ENCODE measurements at regions not wholly inside any gene's neighbourhood (a gene's known extent, or its start where the extent isn't known, plus 50 kb on each side); places are given as distances from the start of the nearest gene placed in this dataset.

DNA sequence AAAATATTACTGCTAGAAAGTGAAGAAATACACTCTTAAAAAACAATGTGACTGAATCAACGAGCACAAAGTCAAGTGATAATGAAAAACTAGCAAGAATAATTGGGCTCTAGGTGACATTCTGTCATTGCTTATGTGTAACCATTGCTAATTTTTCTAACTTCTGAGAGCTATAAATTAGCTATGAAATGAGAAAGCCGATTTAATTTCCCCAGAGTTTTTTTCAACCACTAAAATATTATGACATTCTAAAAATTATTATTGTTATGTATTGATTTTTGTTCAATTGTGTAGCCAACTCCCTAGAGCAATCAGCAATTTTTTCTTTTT lies 458.6 kb upstream of the ATXN8OS start:
- TF ChIP-seq, protein P1, sequence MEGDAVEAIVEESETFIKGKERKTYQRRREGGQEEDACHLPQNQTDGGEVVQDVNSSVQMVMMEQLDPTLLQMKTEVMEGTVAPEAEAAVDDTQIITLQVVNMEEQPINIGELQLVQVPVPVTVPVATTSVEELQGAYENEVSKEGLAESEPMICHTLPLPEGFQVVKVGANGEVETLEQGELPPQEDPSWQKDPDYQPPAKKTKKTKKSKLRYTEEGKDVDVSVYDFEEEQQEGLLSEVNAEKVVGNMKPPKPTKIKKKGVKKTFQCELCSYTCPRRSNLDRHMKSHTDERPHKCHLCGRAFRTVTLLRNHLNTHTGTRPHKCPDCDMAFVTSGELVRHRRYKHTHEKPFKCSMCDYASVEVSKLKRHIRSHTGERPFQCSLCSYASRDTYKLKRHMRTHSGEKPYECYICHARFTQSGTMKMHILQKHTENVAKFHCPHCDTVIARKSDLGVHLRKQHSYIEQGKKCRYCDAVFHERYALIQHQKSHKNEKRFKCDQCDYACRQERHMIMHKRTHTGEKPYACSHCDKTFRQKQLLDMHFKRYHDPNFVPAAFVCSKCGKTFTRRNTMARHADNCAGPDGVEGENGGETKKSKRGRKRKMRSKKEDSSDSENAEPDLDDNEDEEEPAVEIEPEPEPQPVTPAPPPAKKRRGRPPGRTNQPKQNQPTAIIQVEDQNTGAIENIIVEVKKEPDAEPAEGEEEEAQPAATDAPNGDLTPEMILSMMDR (IDR thresholded peaks at IDR 0.05; ENCODE audit: low read depth, low read length, missing control alignments) = no peak
- no peak overlapping the region for H3K4me3 ChIP-seq (ENCODE audit: low read depth, low read length)
- DNase-seq (ENCODE audit: low read depth) = no peak

- no peak for DNase-seq (ENCODE audit: low read depth)
- TF ChIP-seq, protein P1 (IDR thresholded peaks at IDR 0.05; ENCODE audit: low read depth, low read length, missing control alignments) = no peak
- no peak overlapping the region for H3K4me3 ChIP-seq (ENCODE audit: low read depth, low read length)
Measured at GRCh38 chr13:69648340-69649062, 459.1 kb upstream of the ATXN8OS start.

DNA sequence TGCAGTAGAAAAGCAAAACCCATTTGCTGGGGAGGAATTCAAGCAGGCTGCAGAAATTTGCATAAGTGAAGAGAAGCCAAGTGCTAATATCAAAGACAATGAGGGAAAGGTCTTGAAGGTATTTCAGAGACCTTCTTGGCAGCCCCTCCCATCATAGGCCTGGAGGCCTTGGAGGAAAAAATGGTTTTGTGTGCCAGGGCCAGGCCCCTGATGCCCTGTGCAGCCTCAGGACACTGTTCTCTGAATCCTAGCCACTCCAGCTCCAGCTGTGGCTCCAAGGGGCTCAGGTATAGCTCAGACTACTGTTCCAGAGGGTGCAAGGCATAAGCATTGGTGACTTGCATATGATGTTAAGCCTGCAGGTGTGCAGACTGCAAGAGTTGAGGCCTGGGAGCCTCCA lies 463.2 kb upstream of the ATXN8OS start:
- TF ChIP-seq, protein P1 (IDR thresholded peaks at IDR 0.05; ENCODE audit: low read depth, low read length, missing control alignments) = no peak
- no peak for DNase-seq (ENCODE audit: low read depth)
- H3K4me3 ChIP-seq (ENCODE audit: low read depth, low read length) = no peak overlapping the region

DNA sequence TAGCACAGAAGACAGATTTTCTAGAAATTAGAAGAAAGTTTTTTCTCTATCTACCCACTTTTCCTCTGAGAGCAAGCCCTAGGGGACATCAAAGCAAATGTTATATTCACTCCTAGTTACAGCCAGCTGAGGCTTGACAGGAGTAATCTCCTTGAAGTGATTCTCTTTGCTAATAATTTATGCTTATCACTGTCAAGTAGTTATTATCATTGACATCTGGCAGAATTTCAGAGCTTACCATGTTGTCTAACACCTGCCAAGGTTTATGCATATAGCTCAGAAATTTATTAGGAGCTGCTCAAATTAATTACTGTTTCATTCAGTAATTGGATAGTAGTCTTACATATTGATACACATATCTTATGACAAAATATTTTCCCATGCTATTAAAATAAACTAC lies 465.9 kb upstream of the ATXN8OS start:
- H3K4me3 ChIP-seq (ENCODE audit: low read depth, low read length) = no peak overlapping the region
- DNase-seq (ENCODE audit: low read depth) = no peak
- TF ChIP-seq, protein P1 (IDR thresholded peaks at IDR 0.05; ENCODE audit: low read depth, low read length, missing control alignments) = no peak

DNA sequence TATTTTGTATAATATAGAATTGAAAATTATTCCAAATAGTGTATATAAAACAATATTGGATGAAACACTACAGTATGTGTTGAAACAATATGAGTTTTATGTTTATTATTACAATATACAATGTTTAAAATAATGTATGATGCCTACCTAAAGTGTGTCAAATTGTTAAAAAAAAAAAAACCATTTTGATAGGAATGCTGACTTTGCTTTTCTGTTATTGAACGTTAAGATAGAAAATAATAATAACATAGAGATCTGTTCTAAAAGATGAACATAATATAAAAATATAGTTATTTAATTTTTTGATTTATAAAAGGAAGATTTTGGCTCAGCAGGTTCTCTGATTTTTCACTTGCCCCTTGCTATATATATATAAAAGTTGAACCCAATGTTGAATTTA lies 474.6 kb upstream of the ATXN8OS start:
- DNase-seq (ENCODE audit: low read depth) = no peak
- H3K4me3 ChIP-seq (ENCODE audit: low read depth, low read length) = no peak overlapping the region
- TF ChIP-seq, protein P1 (IDR thresholded peaks at IDR 0.05; ENCODE audit: low read depth, low read length, missing control alignments) = no peak

DNA sequence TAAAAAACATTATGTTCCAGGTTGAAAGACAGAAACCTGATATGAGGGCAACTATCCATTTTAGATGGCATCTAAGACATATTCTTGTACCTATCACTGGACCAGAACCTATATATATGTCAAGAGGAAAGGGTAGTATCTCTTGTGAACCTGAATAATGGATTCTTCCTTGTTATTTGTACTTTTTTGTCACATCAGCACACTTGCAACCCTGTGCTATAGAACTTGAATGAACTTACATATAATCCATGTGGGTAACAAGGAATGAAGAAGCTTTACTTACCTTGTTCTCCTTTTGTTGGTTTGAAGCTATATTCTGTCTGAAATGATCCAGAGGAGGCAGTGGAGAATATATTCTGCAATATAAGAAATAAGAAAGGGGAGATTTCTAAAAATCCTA lies 483.7 kb upstream of the ATXN8OS start:
- DNase-seq (ENCODE audit: low read depth) = no peak
- H3K4me3 ChIP-seq (ENCODE audit: low read depth, low read length) = no peak overlapping the region
- TF ChIP-seq, protein P1 (IDR thresholded peaks at IDR 0.05; ENCODE audit: low read depth, low read length, missing control alignments) = no peak

DNA sequence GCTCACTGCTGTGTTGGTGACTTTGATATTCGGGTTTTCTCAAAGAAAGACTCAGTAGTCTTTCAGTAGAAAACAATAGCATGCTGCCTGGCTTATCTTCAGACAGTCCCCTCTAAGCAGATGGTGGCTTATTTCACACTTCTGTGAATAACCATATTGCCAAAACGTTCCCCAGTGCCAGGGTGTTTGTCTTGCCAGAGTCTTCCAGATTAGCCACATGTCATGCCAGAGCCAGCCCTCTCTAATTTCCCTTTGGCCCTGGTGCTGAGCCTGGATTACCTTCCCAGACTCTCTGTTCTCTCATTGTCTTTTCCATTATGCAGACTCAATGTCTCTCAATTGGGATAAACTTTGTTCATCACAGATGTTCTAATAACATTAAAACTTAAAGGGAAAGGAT lies 488.0 kb upstream of the ATXN8OS start:
- TF ChIP-seq, protein P1 (IDR thresholded peaks at IDR 0.05; ENCODE audit: low read depth, low read length, missing control alignments) = no peak
- H3K4me3 ChIP-seq (ENCODE audit: low read depth, low read length) = no peak overlapping the region
- no peak for DNase-seq (ENCODE audit: low read depth)

Data from GM12864 (cell line).